ENCODE measurements at regions not wholly inside any gene's neighbourhood (a gene's known extent, or its start where the extent isn't known, plus 50 kb on each side); places are given as distances from the start of the nearest gene placed in this dataset.

- POLR2A ChIA-PET, result no interaction called here
- no peak for TF ChIP-seq FOXK2 (IDR thresholded peaks at IDR 0.05)
- no peak for TF ChIP-seq ARNT (IDR thresholded peaks at IDR 0.05)
- no peak for TF ChIP-seq CTBP1 (IDR thresholded peaks at IDR 0.05; ENCODE audit: borderline replicate concordance)
- TF ChIP-seq HDGF (IDR thresholded peaks at IDR 0.05; ENCODE audit: borderline replicate concordance), result no peak
- no peak for TF ChIP-seq SUZ12 (IDR thresholded peaks at IDR 0.05)
- no peak for TF ChIP-seq L3MBTL2 (conservative IDR thresholded peaks at IDR 0.05)
- no peak for TF ChIP-seq BHLHE40 (IDR thresholded peaks at IDR 0.05; ENCODE audit: borderline replicate concordance)
- TF ChIP-seq TARDBP (IDR thresholded peaks at IDR 0.05), result no peak
- TF ChIP-seq FOXA1 (IDR thresholded peaks at IDR 0.05), result no peak
- TF ChIP-seq LEF1 (IDR thresholded peaks at IDR 0.05; ENCODE audit: borderline replicate concordance), result no peak
- TF ChIP-seq PKNOX1 (IDR thresholded peaks at IDR 0.05), result no peak
- CTCF ChIA-PET, result no interaction called here
- DNase-seq (ENCODE audit: extremely low spot score), result no peak
Measured at GRCh38 chr2:121132762-121133107, 152.3 kb downstream of the TFCP2L1 start.

- CTCF ChIA-PET, result no interaction called here
Measured at GRCh38 chr2:121133551-121134319, 151.3 kb downstream of the TFCP2L1 start.

DNA sequence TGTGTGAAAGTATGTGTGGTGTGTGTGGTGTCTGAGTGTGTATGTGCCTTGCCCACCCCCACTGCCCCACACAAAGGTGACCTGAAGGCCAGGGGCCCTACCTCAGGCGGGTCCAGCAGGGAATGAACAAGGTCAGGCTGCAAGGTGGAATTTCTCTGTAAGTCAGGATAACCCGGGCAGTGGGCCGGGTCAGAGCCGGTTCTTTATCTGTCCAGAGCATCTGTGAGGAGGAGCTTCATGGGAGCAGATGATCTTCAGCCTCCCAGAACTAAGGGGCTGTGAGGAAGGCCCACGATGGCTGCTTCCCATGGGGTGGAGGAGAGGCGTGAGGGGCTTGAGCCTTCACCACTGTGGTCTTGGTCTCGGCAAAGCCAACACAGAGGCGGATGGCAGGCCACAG is 150.3 kb downstream of the TFCP2L1 start:
- POLR2A ChIA-PET, result no interaction called here
- no peak for TF ChIP-seq FOXA1 (IDR thresholded peaks at IDR 0.05)
- no peak for TF ChIP-seq LEF1 (IDR thresholded peaks at IDR 0.05; ENCODE audit: borderline replicate concordance)
- no peak for TF ChIP-seq SP1 (IDR thresholded peaks at IDR 0.05)
- no peak for TF ChIP-seq SUZ12 (IDR thresholded peaks at IDR 0.05)
- no peak for TF ChIP-seq TARDBP (IDR thresholded peaks at IDR 0.05)
- no peak for TF ChIP-seq ELF4 (IDR thresholded peaks at IDR 0.05)
- no peak for TF ChIP-seq ARNT (IDR thresholded peaks at IDR 0.05)
- no peak for TF ChIP-seq PKNOX1 (IDR thresholded peaks at IDR 0.05)
- TF ChIP-seq FOXK2 (IDR thresholded peaks at IDR 0.05), result no peak
- TF ChIP-seq HDGF (IDR thresholded peaks at IDR 0.05; ENCODE audit: borderline replicate concordance), result no peak
- no peak for TF ChIP-seq NFRKB (IDR thresholded peaks at IDR 0.05)
- TF ChIP-seq L3MBTL2 (conservative IDR thresholded peaks at IDR 0.05), result no peak
- TF ChIP-seq CTBP1 (IDR thresholded peaks at IDR 0.05; ENCODE audit: borderline replicate concordance), result no peak
- no peak for TF ChIP-seq ZNF384 (IDR thresholded peaks at IDR 0.05)
- TF ChIP-seq FOXM1 (IDR thresholded peaks at IDR 0.05; ENCODE audit: borderline replicate concordance), result no peak
- TF ChIP-seq BHLHE40 (IDR thresholded peaks at IDR 0.05; ENCODE audit: borderline replicate concordance), result no peak
- CTCF ChIA-PET, result no interaction called here
- DNase-seq (ENCODE audit: extremely low spot score), result no peak

More at GRCh38 chr2:121133551-121134319, 151.3 kb downstream of the TFCP2L1 start:
- DNase-seq (ENCODE audit: extremely low spot score), result no peak
- POLR2A ChIA-PET, result no interaction called here
- TF ChIP-seq ZNF384 (IDR thresholded peaks at IDR 0.05) (no peak), PKNOX1 (IDR thresholded peaks at IDR 0.05) (no peak), TARDBP (IDR thresholded peaks at IDR 0.05) (0 out of 2 replicates have a peak, but pooled peaks have one; percentile 36), FOXK2 (IDR thresholded peaks at IDR 0.05) (no peak)

- no peak for TF ChIP-seq SUZ12 (IDR thresholded peaks at IDR 0.05)
- no peak for TF ChIP-seq NFRKB (IDR thresholded peaks at IDR 0.05)
- no peak for TF ChIP-seq FOXA1 (IDR thresholded peaks at IDR 0.05)
- TF ChIP-seq LEF1 (IDR thresholded peaks at IDR 0.05; ENCODE audit: borderline replicate concordance), result no peak
- TF ChIP-seq TARDBP (IDR thresholded peaks at IDR 0.05), result no peak
- TF ChIP-seq SP1 (IDR thresholded peaks at IDR 0.05), result no peak
- TF ChIP-seq BHLHE40 (IDR thresholded peaks at IDR 0.05; ENCODE audit: borderline replicate concordance), result no peak
- ChIA-PET CTCF (no interaction called here), POLR2A (no interaction called here)
- DNase-seq (ENCODE audit: extremely low spot score), result no peak
Measured at GRCh38 chr2:121135168-121135853, 149.7 kb downstream of the TFCP2L1 start.

DNA sequence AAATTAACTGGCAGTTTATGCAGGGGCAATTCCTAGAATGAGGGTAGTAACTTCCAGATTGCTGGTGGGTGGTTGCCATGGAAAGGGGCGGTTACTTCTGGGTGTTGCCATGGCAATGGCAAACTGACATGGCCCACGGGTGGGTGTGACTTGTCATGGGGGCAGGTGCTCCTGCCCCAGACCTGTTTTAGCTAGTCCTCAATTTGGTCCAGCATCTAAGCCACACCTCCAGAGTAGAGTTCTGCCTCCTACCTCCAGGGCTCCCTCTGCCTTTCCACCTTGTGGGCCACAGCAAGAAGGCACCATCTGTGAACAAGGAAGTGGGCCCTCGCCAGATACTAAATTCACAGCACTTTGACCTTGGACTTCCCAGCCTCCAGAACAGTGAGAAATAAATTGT is 148.7 kb downstream of the TFCP2L1 start:
- TF ChIP-seq PKNOX1 (IDR thresholded peaks at IDR 0.05), result 0 out of 2 replicates have a peak, but pooled peaks have one; percentile 28
- TF ChIP-seq CTBP1 (IDR thresholded peaks at IDR 0.05; ENCODE audit: borderline replicate concordance), result no peak
- no peak for TF ChIP-seq ARNT (IDR thresholded peaks at IDR 0.05)
- TF ChIP-seq SUZ12 (IDR thresholded peaks at IDR 0.05), result no peak
- no peak for TF ChIP-seq NFRKB (IDR thresholded peaks at IDR 0.05)
- no peak for DNase-seq (ENCODE audit: extremely low spot score)
- ChIA-PET CTCF (no interaction called here), POLR2A (no interaction called here)

GRCh38 chr2:121137571-121137970 is 147.4 kb downstream of the TFCP2L1 start:
- POLR2A ChIA-PET, result no interaction called here
- TF ChIP-seq NFRKB (IDR thresholded peaks at IDR 0.05), result no peak
- no peak for TF ChIP-seq FOXK2 (IDR thresholded peaks at IDR 0.05)
- TF ChIP-seq ELF4 (IDR thresholded peaks at IDR 0.05), result no peak
- no peak for TF ChIP-seq FOXA1 (IDR thresholded peaks at IDR 0.05)
- CTCF ChIA-PET, result interaction anchor here (0.8 kb wide), 1 partner anchor 9 kb away, joined by 3 read pairs; no protein-coding TSS in a partner anchor
- no peak for DNase-seq (ENCODE audit: extremely low spot score)
